Right cardiac atrium (tissue), 5 donors: ENCODE measurements at regions not wholly inside any gene's neighbourhood (a gene's known extent, or its start where the extent isn't known, plus 50 kb on each side); places are given as distances from the start of the nearest gene placed in this dataset.
A peak's percentile ranks its signal among the peaks of the same experiment; 100 is the strongest.

Experiments
- ATAC-seq, 2 donors: fragments of 200-7000 bp; cut with Tn5 transposase; one replicate each; pipeline versions ENCODE4 v1.8.0 to v1.9.1; 2020; ENCODE audit warnings: moderate library complexity in 2 of 2, mild to moderate bottlenecking in 1 of 2
- DNase-seq, 3 donors: peaks; one replicate each; pipeline ENCODE4 v3.0.0-alpha.2; 2020
- H3K27ac ChIP-seq: one replicate; pipeline ENCODE4 v1.5.1; 2013; ENCODE audit warnings: mild to moderate bottlenecking, low read length, control low read depth, moderate library complexity
- H3K27me3 ChIP-seq: one replicate; pipeline ENCODE4 v1.6.1; 2013; ENCODE audit not compliant: control insufficient read depth, insufficient read depth
- H3K4me1 ChIP-seq: one replicate; pipeline ENCODE4 v1.6.1; 2013; ENCODE audit warnings: low read length; ENCODE audit not compliant: control insufficient read depth, insufficient read depth
- H3K4me3 ChIP-seq: one replicate; pipeline ENCODE4 v1.5.1; 2013; ENCODE audit warnings: low read length, control low read depth
- H3K9me3 ChIP-seq: one replicate; pipeline ENCODE4 v1.6.1; 2013; ENCODE audit warnings: low read length; ENCODE audit not compliant: control insufficient read depth
- WGBS: extraction: QIAGEN DNeasy Blood & Tissue Kit; methylation state at CpG from one replicate; pipeline ENCODE4 v1.1.7; 2013; 5-methylcytosine and 5-hydroxymethylcytosine counted together
- intact Hi-C, 4 donors: fragments of 100-400 bp; cut with DNase I; formaldehyde crosslinking; loops; one replicate each; pipeline versions ENCODE4 v1.11.0 to v1.14.0; 2022 to 2023
- donor health status: healthy with polysubstance abuse.
- donor health status: DM: no; HTN: yes; CAD: no.
- donor health status: DM: no; HTN: no; CAD: no.
- donor health status: DM: no; HTN: yes; CAD: no; lungs with severe emphysema.
- donor health status: DM: yes; HTN: yes; CAD: no.

DNA sequence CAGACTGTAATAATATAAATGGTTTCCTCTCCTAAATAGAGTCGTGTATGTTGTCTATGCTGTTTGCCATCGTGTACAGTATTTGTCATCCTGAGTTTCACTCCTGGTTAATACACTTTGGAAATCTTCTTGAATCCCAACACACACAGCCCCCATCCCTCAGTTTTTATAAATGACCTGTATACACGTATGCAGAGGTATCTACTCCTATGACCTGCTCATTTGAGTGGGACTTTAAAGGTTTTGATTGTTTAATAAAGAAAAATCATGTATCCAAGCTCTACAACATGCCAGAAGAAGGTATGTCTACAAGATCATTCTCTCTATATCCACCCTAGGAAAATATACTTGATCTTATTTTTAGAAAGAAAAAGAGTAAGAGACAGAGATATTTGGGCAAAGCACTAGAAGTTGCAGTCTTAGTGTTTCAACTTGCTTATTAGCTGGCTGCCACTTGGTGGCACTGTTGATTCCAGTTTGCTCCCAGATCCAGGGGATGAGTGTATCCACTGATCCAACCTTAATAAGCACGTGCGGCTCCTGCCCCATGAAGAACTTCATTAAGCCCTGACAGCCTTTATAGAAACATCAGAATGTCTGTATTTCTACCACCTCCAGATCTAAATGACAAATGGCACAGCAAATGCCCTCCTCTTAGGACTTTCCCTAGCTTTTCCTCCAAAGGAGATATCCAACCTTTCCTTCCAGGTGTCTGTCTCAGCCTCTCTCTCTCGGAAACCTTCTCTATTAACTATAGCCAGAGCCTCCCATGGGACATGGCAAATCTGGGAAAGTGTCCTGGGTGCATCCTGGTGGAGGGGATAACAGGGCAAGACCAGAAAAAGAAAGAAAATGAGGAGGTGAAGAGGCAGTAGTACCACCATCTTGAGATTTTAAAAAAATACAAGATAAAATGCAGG lies 181.6 kb upstream of the NEBL start:
- Histone ChIP-seq H3K27ac (no peak overlapping the region), H3K9me3 (no peaks in the 10 kb centered on the region), H3K27me3 (no peaks in the 10 kb centered on the region), H3K4me1 (no peaks in the 10 kb centered on the region), H3K4me3 (no peak overlapping the region)
- peak; percentile 79 to 90 for ATAC-seq
- intact Hi-C loops, result loop anchor here in 2 of 4 donors (2.0 kb wide), 1 partner anchor 190 kb away; no protein-coding TSS in a partner anchor
- DNase-seq, result peak; percentile 64 to 76 (median 69)
- 45% methylated on average over 6 of the region's 6 CpGs for WGBS

DNA sequence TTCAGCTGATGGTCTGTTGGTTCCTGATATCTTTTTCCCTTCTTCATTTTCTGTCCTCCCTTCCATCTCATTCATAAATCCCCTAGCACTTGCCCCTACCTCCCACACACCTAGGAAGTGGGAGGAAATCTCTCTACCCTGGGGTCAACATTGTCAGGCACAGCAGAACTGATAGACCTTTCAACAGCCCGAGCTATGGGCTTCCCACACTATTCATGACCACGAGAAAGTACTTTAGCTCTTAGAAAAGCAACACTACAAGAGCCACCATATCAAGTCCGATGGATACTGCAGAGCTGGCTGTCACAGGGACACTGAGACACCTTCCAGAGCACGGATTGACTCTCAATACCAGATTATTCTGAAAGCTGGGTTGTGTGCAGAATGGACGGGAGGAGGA lies 180.6 kb upstream of the NEBL start:
- no peaks in the 10 kb centered on the region for H3K27me3 ChIP-seq
- no peaks in the 10 kb centered on the region for H3K9me3 ChIP-seq
- no peaks in the 10 kb centered on the region for H3K4me1 ChIP-seq
- peak; percentile 75 to 90 for ATAC-seq
- intact Hi-C loops, result loop anchor here in 2 of 4 donors (2.0 kb wide), 1 partner anchor 191 kb away; no protein-coding TSS in a partner anchor
- WGBS, result 30% methylated on average over 5 of the region's 5 CpGs
- H3K27ac ChIP-seq, result peak overlapping the region; percentile 61
- no peak for DNase-seq
- H3K4me3 ChIP-seq, result no peak overlapping the region

DNA sequence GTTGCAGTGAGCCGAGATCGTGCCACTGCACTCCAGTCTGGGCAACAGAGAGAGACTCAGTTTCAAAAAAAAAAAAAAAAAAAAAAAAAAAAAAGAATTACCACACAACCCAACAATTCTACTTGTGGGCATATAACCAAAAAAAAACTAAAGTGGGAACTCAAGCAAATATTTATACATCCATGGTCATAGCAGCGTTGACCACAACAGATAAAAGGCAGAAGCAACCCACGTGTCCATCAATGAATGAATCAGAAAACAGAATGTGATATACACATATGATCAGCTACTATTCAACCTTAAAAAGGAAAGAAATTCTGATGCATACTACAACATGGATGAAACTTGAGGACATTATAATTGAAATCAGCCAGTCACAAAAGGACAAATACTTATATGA lies 179.3 kb upstream of the NEBL start:
- Histone ChIP-seq H3K4me1 (peaks cover 3% of the 10 kb centered on the region), H3K9me3 (no peaks in the 10 kb centered on the region), H3K27ac (no peak overlapping the region), H3K27me3 (no peaks in the 10 kb centered on the region), H3K4me3 (no peak overlapping the region)
- 90% methylated on average over 4 of the region's 4 CpGs for WGBS
- intact Hi-C loops, result no loop called here
- ATAC-seq, result no peak
- no peak for DNase-seq

DNA sequence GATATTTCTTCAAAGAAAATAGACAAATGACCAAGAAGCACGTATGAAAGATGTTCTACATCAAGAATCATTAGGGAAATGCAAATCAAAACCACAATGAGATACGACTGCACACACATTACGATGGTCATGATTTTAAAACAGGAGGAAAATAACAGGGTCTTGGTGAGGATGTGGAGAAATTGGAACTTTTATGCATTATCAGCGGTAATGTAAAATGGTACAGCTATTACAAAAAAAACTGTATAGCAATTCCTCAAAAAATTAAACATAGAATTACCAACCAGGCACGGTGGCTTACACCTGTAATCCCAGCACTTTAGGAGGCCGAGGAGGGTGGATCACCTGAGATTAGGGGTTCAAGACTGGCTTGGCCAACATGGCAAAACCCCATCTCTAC lies 178.8 kb upstream of the NEBL start:
- H3K27ac ChIP-seq, result no peak overlapping the region
- H3K9me3 ChIP-seq, result no peaks in the 10 kb centered on the region
- 95% methylated on average over 6 of the region's 6 CpGs for WGBS
- intact Hi-C loops, result no loop called here
- no peaks in the 10 kb centered on the region for H3K27me3 ChIP-seq
- H3K4me3 ChIP-seq, result no peak overlapping the region
- DNase-seq, result no peak
- ATAC-seq, result no peak
- H3K4me1 ChIP-seq, result peaks cover 3% of the 10 kb centered on the region

- ATAC-seq (no peak), DNase-seq (no peak)
- intact Hi-C loops, result loop anchor here in 1 of 4 donors (5.0 kb wide), 1 partner anchor 174 kb away; the partner anchor contains the start of gene NEBL
- Histone ChIP-seq H3K4me3 (no peak overlapping the region), H3K4me1 (peaks cover 6% of the 10 kb centered on the region), H3K9me3 (no peaks in the 10 kb centered on the region), H3K27ac (no peak overlapping the region), H3K27me3 (no peaks in the 10 kb centered on the region)
- WGBS, result 83% methylated on average over 3 of the region's 3 CpGs
Measured at GRCh38 chr10:21071001-21071673, 174.0 kb upstream of the NEBL start.

GRCh38 chr10:21069929-21070700 lies 173.0 kb upstream of the NEBL start:
- Histone ChIP-seq H3K4me3 (no peak overlapping the region), H3K27me3 (no peaks in the 10 kb centered on the region), H3K4me1 (peaks cover 6% of the 10 kb centered on the region), H3K27ac (peak overlapping the region; percentile 58), H3K9me3 (no peaks in the 10 kb centered on the region)
- DNase-seq, result peak in 1 of 3 donors; percentile 51
- intact Hi-C loops, result loop anchor here in 1 of 4 donors (5.0 kb wide), 1 partner anchor 173 kb away; the partner anchor contains the start of gene NEBL
- peak; percentile 48 to 68 for ATAC-seq
- WGBS, result 34% methylated on average over 10 of the region's 10 CpGs

- H3K9me3 ChIP-seq, result no peaks in the 10 kb centered on the region
- peaks cover 6% of the 10 kb centered on the region for H3K4me1 ChIP-seq
- no peak overlapping the region for H3K27ac ChIP-seq
- ATAC-seq, result no peak
- intact Hi-C loops, result no loop called here
- DNase-seq, result no peak
- 80% methylated on average over 5 of the region's 5 CpGs for WGBS
- H3K4me3 ChIP-seq, result no peak overlapping the region
- no peaks in the 10 kb centered on the region for H3K27me3 ChIP-seq
Measured at GRCh38 chr10:21069278-21069677, 172.2 kb upstream of the NEBL start.

GRCh38 chr10:21068026-21068656 lies 171.0 kb upstream of the NEBL start:
- intact Hi-C loops, result no loop called here
- DNase-seq (no peak), ATAC-seq (peak; percentile 59 to 62)
- WGBS, result 42% methylated on average over 3 of the region's 3 CpGs
- H3K27me3 ChIP-seq, result no peaks in the 10 kb centered on the region
- H3K9me3 ChIP-seq, result no peaks in the 10 kb centered on the region
- peaks cover 6% of the 10 kb centered on the region for H3K4me1 ChIP-seq
- H3K27ac ChIP-seq, result peak overlapping the region; percentile 75
- H3K4me3 ChIP-seq, result no peak overlapping the region

DNA sequence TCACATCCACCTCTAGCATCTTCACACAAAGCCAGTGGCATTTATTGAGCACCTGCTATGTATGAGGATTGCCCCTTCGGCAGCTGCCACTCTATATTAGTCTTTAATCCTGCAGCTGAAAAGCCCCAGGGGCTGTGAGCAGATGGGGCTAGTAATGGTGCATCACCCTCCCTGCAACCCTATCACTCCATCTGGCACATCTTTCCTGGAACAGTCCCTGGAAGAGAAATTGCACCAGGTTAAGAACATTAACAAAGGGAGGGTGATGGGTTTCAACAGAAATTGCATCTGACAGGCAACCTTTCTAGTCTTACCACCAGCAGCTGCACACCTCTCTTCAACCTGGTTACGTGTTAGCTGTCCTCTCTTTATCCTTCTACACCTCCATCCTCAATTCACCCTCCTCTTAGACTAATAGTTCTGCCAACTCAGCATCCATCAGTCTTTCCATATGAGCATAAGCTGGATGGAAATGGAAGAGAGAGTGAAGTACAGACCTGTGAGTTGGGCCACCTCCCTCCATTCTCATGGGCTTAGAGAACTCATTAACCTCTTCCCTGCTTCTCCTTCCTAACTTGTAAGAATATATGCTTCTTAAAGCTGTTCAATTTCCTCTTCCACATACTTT lies 168.6 kb upstream of the NEBL start:
- intact Hi-C loops, result no loop called here
- 91% methylated on average over 2 of the region's 2 CpGs for WGBS
- H3K27ac ChIP-seq, result no peak overlapping the region
- DNase-seq (no peak), ATAC-seq (no peak)
- H3K27me3 ChIP-seq, result no peaks in the 10 kb centered on the region
- no peak overlapping the region for H3K4me3 ChIP-seq
- H3K4me1 ChIP-seq, result peaks cover 5% of the 10 kb centered on the region
- no peaks in the 10 kb centered on the region for H3K9me3 ChIP-seq

DNA sequence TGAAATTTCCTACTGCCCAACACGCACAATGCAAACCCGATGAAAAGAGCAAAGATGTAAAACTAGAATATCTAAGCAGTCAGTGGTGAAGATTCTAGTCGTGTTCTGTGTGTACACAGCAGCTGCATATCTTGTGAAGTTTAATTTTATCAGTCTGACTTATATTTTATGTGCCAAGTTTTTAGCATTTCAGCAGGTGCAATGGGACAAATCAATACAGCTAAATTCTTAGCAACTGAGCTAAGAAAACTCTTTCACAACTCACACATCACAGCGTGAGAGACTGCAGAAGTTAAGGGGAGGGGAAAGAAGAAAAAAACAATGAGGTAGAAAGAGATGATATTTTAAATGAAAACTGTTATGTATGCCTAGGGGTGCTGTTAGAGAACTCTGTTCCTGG lies 164.9 kb upstream of the NEBL start:
- intact Hi-C loops, result no loop called here
- Histone ChIP-seq H3K9me3 (peaks cover 2% of the 10 kb centered on the region), H3K27me3 (no peaks in the 10 kb centered on the region), H3K27ac (no peak overlapping the region), H3K4me1 (peaks cover 2% of the 10 kb centered on the region), H3K4me3 (no peak overlapping the region)
- WGBS, result 63% methylated on average over 4 of the region's 4 CpGs
- no peak for DNase-seq
- ATAC-seq, result no peak
